ENCODE measurements at regions not wholly inside any gene's neighbourhood (a gene's known extent, or its start where the extent isn't known, plus 50 kb on each side); places are given as distances from the start of the nearest gene placed in this dataset.
A peak's percentile ranks its signal among the peaks of the same experiment; 100 is the strongest.
"Not testable (repeated sequence)": the region's sequence is repeated elsewhere in the genome, so short reads cannot be mapped to it uniquely, and the experiment has no call there.

DNA sequence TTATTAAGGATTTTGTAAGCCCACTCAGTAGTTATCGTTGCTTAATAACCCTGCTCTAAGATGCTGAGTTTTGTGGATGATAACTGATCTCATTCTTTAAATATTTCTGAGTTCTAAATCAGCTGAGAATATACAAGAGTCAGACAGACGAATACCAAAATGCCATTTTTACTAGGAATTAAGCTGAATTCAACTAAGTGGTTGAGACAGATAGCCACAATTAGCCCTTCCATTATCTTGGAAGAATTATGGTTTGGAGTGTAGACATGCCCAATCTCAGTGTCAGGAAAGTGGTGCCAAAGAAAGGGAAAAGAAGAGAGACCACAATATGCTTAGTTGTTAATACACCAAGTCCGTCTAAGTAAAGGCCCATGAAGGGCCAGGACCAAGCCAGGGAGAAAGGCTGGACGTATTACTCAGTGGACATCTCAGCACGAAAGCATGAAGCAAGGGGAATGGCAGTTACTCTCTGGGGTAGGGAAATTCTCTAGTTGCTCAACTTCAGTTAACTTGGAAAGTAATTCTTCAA lies 58.6 kb downstream of the KCNA5 start:
- Mint-ChIP-seq H3K27me3 (ENCODE audit: low read depth) (no peaks in the 10 kb centered on the region), H3K9me3 (peaks cover 10% of the 10 kb centered on the region), H3K27ac (ENCODE audit: unreplicated experiment) (no peak overlapping the region), H3K36me3 (ENCODE audit: low read depth) (no peaks in the 10 kb centered on the region), H3K4me3 (no peak overlapping the region), H3K4me1 (peaks cover 5% of the 10 kb centered on the region)
- DNase-seq (ENCODE audit: low read depth, low spot score), result no peak
- TF ChIP-seq, protein P1, sequence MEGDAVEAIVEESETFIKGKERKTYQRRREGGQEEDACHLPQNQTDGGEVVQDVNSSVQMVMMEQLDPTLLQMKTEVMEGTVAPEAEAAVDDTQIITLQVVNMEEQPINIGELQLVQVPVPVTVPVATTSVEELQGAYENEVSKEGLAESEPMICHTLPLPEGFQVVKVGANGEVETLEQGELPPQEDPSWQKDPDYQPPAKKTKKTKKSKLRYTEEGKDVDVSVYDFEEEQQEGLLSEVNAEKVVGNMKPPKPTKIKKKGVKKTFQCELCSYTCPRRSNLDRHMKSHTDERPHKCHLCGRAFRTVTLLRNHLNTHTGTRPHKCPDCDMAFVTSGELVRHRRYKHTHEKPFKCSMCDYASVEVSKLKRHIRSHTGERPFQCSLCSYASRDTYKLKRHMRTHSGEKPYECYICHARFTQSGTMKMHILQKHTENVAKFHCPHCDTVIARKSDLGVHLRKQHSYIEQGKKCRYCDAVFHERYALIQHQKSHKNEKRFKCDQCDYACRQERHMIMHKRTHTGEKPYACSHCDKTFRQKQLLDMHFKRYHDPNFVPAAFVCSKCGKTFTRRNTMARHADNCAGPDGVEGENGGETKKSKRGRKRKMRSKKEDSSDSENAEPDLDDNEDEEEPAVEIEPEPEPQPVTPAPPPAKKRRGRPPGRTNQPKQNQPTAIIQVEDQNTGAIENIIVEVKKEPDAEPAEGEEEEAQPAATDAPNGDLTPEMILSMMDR (conservative IDR thresholded peaks at IDR 0.05), result no peak

DNA sequence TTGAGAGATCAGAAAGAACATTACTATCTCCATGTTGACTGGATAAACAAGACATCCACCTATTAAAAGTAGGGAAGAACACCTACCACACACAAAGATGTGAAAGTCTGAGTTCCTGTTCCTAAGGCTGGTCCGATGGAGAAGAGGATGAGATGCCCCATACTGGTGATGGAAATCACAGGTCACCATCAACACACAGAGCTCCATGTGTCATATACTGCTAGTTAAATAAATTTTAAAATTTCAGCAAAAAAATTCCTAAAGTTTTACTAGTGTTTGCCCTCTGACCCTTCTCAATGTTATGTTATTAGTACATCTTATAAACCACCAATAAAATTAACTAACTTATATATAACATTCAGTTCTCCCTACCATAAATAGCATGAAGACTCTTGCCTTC lies 59.1 kb downstream of the KCNA5 start:
- H3K9me3 Mint-ChIP-seq, result peaks cover 10% of the 10 kb centered on the region
- no peak overlapping the region for H3K4me3 Mint-ChIP-seq
- TF ChIP-seq, protein P1 (conservative IDR thresholded peaks at IDR 0.05), result no peak
- no peaks in the 10 kb centered on the region for H3K36me3 Mint-ChIP-seq (ENCODE audit: low read depth)
- H3K27me3 Mint-ChIP-seq (ENCODE audit: low read depth), result peaks cover under 1% of the 10 kb centered on the region
- H3K27ac Mint-ChIP-seq (ENCODE audit: unreplicated experiment), result no peak overlapping the region
- peaks cover 5% of the 10 kb centered on the region for H3K4me1 Mint-ChIP-seq
- no peak for DNase-seq (ENCODE audit: low read depth, low spot score)

DNA sequence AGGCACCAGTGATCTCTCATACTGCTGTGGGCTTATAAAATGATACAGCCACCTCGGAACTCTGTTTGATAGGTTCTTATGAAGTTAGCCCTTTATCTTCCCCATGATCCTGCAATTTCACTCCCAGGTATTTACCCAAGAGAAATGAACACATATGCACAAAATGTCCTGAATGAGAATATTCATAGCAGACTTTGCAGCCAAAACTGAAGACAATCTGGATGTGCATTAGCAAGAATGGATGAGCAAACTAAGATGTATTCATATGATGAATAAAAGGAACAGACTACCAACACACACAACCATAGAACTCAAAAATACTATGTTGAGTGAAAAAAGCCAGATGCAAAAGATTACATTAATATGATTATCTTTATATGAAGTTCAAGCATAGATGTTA lies 66.7 kb downstream of the KCNA5 start:
- TF ChIP-seq, protein P1 (conservative IDR thresholded peaks at IDR 0.05), result no peak
- H3K4me3 Mint-ChIP-seq, result no peak overlapping the region
- DNase-seq (ENCODE audit: low read depth, low spot score), result no peak
- H3K4me1 Mint-ChIP-seq, result no peaks in the 10 kb centered on the region
- no peaks in the 10 kb centered on the region for H3K36me3 Mint-ChIP-seq (ENCODE audit: low read depth)
- no peak overlapping the region for H3K27ac Mint-ChIP-seq (ENCODE audit: unreplicated experiment)
- peaks cover 19% of the 10 kb centered on the region for H3K27me3 Mint-ChIP-seq (ENCODE audit: low read depth)
- peaks cover 10% of the 10 kb centered on the region for H3K9me3 Mint-ChIP-seq

DNA sequence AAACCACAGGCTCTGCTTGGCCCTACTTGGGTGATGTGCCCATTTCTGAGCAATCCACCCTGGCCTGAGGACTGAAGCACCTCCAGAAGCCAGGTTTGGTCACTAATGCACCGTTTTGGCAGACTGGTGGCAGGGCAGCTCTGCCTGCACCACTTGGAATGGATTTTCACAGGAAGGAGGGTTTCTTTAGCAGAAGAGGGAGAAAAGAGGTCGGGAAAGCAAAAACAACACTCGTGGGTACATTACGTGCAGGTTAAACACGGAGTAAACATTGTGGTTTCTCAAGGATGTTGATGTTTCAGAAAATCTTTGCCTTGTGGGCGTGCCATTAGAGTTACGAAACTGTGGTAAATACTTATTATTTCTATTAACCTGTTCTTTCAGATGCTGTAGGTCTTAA lies 70.8 kb downstream of the KCNA5 start:
- no peaks in the 10 kb centered on the region for H3K36me3 Mint-ChIP-seq (ENCODE audit: low read depth)
- no peak overlapping the region for H3K27ac Mint-ChIP-seq (ENCODE audit: unreplicated experiment)
- TF ChIP-seq, protein P1 (conservative IDR thresholded peaks at IDR 0.05), result no peak
- H3K9me3 Mint-ChIP-seq, result peaks cover 2% of the 10 kb centered on the region
- H3K4me1 Mint-ChIP-seq, result no peaks in the 10 kb centered on the region
- DNase-seq (ENCODE audit: low read depth, low spot score), result no peak
- H3K4me3 Mint-ChIP-seq, result no peak overlapping the region
- peaks cover 20% of the 10 kb centered on the region for H3K27me3 Mint-ChIP-seq (ENCODE audit: low read depth)

DNA sequence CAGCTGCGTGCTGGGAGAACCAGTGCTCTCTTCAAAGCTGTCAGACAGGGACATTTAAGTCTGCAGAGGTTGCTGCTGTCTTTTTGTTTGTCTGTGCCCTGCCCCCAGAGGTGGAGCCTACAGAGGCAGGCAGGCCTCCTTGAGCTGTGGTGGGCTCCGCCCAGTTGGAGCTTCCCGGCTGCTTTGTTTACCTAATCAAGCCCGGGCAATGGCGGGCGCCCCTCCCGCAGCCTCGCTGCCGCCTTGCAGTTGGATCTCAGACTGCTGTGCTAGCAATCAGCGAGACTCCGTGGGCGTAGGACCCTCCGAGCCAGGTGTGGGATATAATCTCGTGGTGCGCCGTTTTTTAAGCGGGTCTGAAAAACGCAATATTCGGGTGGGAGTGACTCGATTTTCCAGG lies 78.1 kb downstream of the KCNA5 start:
- not testable (repeated sequence) for H3K9me3 Mint-ChIP-seq, H3K4me3 Mint-ChIP-seq

DNA sequence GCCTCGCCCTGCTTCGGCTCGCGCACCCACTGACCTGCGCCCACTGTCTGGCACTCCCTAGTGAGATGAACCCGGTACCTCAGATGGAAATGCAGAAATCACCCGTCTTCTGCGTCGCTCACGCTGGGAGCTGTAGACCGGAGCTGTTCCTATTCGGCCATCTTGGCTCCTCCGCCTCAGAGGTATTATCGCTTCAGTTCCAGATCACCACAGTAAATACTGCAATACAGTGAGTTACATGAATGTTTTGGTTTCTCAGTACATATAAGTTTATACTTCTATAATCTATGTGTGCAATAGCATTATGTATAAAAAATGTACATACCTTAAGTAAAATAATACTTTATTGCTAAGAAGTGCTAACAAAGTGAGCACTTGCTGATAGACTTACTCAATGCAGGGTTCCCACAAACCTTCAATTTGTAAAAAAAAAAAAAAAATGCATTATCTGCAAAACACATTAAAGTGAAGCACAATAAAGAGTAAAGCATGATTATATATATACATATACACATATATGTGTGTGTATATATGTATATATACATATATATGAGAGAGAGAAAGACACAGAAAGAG lies 78.7 kb downstream of the KCNA5 start:
- H3K4me1 Mint-ChIP-seq; H3K36me3 Mint-ChIP-seq (ENCODE audit: low read depth); H3K9me3 Mint-ChIP-seq; H3K27me3 Mint-ChIP-seq (ENCODE audit: low read depth); DNase-seq (ENCODE audit: low read depth, low spot score): not testable (repeated sequence)
- Mint-ChIP-seq H3K27ac (ENCODE audit: unreplicated experiment) (peak overlapping the region; percentile 70), H3K4me3 (peak overlapping the region; percentile 51)

More for the DNA sequence above, 78.1 kb downstream of the KCNA5 start:
- H3K27me3 Mint-ChIP-seq (ENCODE audit: low read depth); DNase-seq (ENCODE audit: low read depth, low spot score); H3K27ac Mint-ChIP-seq (ENCODE audit: unreplicated experiment); H3K36me3 Mint-ChIP-seq (ENCODE audit: low read depth); H3K4me1 Mint-ChIP-seq: not testable (repeated sequence)
